ENCODE measurements at regions not wholly inside any gene's neighbourhood (a gene's known extent, or its start where the extent isn't known, plus 50 kb on each side); places are given as distances from the start of the nearest gene placed in this dataset.

DNA sequence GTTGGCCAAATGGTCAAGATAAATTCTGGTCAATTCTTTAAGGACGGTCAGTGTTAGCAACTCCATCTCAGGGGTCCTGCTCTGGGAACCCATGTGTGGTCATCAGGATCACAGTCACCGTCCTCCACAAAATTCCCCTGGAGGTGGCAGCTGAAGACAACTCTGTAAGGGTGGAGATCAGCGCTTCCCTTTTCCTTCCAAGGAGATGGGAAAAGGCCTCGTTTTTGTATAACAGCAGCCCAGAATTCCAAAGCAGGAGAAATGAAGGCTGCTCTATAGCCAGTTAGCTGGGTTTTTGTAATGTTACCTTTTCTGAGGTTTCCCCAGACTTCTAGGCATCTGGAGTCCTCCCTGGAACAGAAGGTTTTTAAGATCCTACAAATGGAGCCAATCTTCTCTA is 334.8 kb downstream of the MYCN start:
- TF ChIP-seq TAF1 (IDR thresholded peaks at IDR 0.05; ENCODE audit: borderline replicate concordance, insufficient read depth, low read length) (no peak), POLR2AphosphoS5 (IDR thresholded peaks at IDR 0.05; ENCODE audit: low read depth, low read length) (no peak), SIN3A (IDR thresholded peaks at IDR 0.05; ENCODE audit: borderline replicate concordance, insufficient read depth, low read length) (no peak), FOXP2 (optimal IDR thresholded peaks at IDR 0.05; ENCODE audit: borderline replicate concordance, extremely low read depth, extremely low read length, insufficient read depth) (no peak)
- TF ChIP-seq, protein P1, sequence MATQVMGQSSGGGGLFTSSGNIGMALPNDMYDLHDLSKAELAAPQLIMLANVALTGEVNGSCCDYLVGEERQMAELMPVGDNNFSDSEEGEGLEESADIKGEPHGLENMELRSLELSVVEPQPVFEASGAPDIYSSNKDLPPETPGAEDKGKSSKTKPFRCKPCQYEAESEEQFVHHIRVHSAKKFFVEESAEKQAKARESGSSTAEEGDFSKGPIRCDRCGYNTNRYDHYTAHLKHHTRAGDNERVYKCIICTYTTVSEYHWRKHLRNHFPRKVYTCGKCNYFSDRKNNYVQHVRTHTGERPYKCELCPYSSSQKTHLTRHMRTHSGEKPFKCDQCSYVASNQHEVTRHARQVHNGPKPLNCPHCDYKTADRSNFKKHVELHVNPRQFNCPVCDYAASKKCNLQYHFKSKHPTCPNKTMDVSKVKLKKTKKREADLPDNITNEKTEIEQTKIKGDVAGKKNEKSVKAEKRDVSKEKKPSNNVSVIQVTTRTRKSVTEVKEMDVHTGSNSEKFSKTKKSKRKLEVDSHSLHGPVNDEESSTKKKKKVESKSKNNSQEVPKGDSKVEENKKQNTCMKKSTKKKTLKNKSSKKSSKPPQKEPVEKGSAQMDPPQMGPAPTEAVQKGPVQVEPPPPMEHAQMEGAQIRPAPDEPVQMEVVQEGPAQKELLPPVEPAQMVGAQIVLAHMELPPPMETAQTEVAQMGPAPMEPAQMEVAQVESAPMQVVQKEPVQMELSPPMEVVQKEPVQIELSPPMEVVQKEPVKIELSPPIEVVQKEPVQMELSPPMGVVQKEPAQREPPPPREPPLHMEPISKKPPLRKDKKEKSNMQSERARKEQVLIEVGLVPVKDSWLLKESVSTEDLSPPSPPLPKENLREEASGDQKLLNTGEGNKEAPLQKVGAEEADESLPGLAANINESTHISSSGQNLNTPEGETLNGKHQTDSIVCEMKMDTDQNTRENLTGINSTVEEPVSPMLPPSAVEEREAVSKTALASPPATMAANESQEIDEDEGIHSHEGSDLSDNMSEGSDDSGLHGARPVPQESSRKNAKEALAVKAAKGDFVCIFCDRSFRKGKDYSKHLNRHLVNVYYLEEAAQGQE (IDR thresholded peaks at IDR 0.05; ENCODE audit: insufficient read depth in 1 of 2, low read depth in 2 of 2, low read length in 2 of 2): no peak
